K562 (cell line): ENCODE measurements at regions not wholly inside any gene's neighbourhood (a gene's known extent, or its start where the extent isn't known, plus 50 kb on each side); places are given as distances from the start of the nearest gene placed in this dataset.

ENCODE experiments used
- ATAC-seq: fragments of 200-7000 bp; cut with Tn5 transposase; 3 replicates; pipeline ENCODE4 v1.9.1; 2020; ENCODE audit warnings: moderate library complexity
- BruUV-seq: library from RNA; stranded (reverse); fragments of 400-500 nt; replicated peaks from 2 replicates; lab custom pipeline; 2021; lab: Mats Ljungman, UMichigan
- CTCF ChIA-PET: fragments of 300-600 bp; formaldehyde crosslinking; extraction: SDS; loops from one replicate; lab custom pipeline; 2021; ENCODE audit warnings: low intra/inter-chr PET ratio; lab: Yijun Ruan, JAX
- POLR2A ChIA-PET: fragments of 300-600, 350-650 bp; sonication (Branson Sonifier 250); formaldehyde crosslinking; extraction: SDS; loops from one replicate; lab custom pipeline; 2021; ENCODE audit warnings: antibody characterized with exemption, inconsistent platforms; lab: Yijun Ruan, JAX
- DNase-seq, 4 experiments: peaks; one replicate each; pipeline versions ENCODE4 v3.0.0 to v3.0.0-alpha.2; 2011 to 2018; ENCODE audit warnings: low spot score in 3 of 4, mixed read lengths in 3 of 4; ENCODE audit errors: extremely low read depth in 1 of 4
- FAIRE-seq: peaks from 2 replicates; lab custom pipeline; 2011; peaks lifted over from hg19 to GRCh38; lab: Jason Lieb, UNC
- H2AFZ ChIP-seq: 2 replicates; pipeline ENCODE4 v1.6.0; 2011; ENCODE audit warnings: low read depth, low read length, control low read depth, inconsistent platforms
- H3K27ac ChIP-seq: fragments of 200-600 bp; 3 replicates; pipeline ENCODE4 v1.8.0; 2011; ENCODE audit warnings: low read depth, mild to moderate bottlenecking, control low read depth, inconsistent platforms, low read length, moderate library complexity, mixed read lengths; ENCODE audit errors: extremely low read depth
- H3K27me3 ChIP-seq, 2 experiments: fragments of 300-600 bp in 1 of 2; 2 replicates in 1 of 2; 3 replicates in 1 of 2; pipeline versions ENCODE4 v1.6.0 to v1.8.0; 2011; ENCODE audit warnings: inconsistent platforms in 2 of 2, low read length in 2 of 2, mild to moderate bottlenecking in 1 of 2, mixed read lengths in 1 of 2, moderate library complexity in 1 of 2; ENCODE audit not compliant: control insufficient read depth in 2 of 2, insufficient read depth in 2 of 2
- H3K36me3 ChIP-seq: fragments of 300-600 bp; 3 replicates; pipeline ENCODE4 v1.8.0; 2011; ENCODE audit warnings: mild to moderate bottlenecking, low read length, inconsistent platforms; ENCODE audit not compliant: control insufficient read depth, insufficient read depth
- H3K4me1 ChIP-seq, 2 experiments: fragments of 200-600 bp in 1 of 2; replicated peaks in 1 of 2; 2 replicates in 1 of 2; 3 replicates in 1 of 2; pipeline versions ENCODE4 v1.5.1 to v1.8.0; 2011; ENCODE audit warnings: inconsistent platforms in 2 of 2, low read length in 2 of 2, mild to moderate bottlenecking in 1 of 2, mixed read lengths in 1 of 2, moderate library complexity in 1 of 2; ENCODE audit not compliant: control insufficient read depth in 2 of 2, insufficient read depth in 2 of 2
- H3K4me2 ChIP-seq: 2 replicates; pipeline ENCODE4 v1.6.1; 2011; ENCODE audit warnings: low read length, control low read depth, inconsistent platforms, mixed read lengths; ENCODE audit not compliant: insufficient read depth
- H3K4me3 ChIP-seq: fragments of 200-600 bp; sonication (generic), shearing (Covaris generic); 2 replicates; pipeline ENCODE4 v1.5.1; 2016; ENCODE audit warnings: control low read depth, inconsistent platforms
- H3K79me2 ChIP-seq: fragments of 200-600 bp; 3 replicates; pipeline ENCODE4 v1.8.0; 2011; ENCODE audit warnings: low read length, inconsistent platforms; ENCODE audit not compliant: control insufficient read depth, insufficient read depth
- H3K9ac ChIP-seq, 2 experiments: 2 replicates each; pipeline versions ENCODE4 v1.6.0 to v1.6.1; 2011; ENCODE audit warnings: low read depth in 2 of 2, low read length in 2 of 2, control low read depth in 1 of 2, inconsistent platforms in 1 of 2, mild to moderate bottlenecking in 1 of 2, mixed read lengths in 1 of 2; ENCODE audit not compliant: insufficient read depth in 1 of 2
- H3K9me1 ChIP-seq: one replicate; pipeline ENCODE4 v1.6.0; 2011; ENCODE audit warnings: inconsistent platforms, mild to moderate bottlenecking, low read length, moderate library complexity; ENCODE audit not compliant: control insufficient read depth, insufficient read depth
- H3K9me3 ChIP-seq: replicated peaks from 2 replicates; pipeline ENCODE4 v1.5.1; 2011; ENCODE audit warnings: low read depth, low read length, inconsistent platforms; ENCODE audit not compliant: control insufficient read depth, insufficient read depth
- H4K20me1 ChIP-seq: replicated peaks from 2 replicates; pipeline ENCODE4 v1.6.1; 2011; ENCODE audit warnings: low read length, inconsistent platforms, mixed read lengths; ENCODE audit not compliant: control insufficient read depth, insufficient read depth
- CBX5 ChIP-seq: IDR thresholded peaks from 2 replicates; pipeline ENCODE4 v1.6.1; 2014; ENCODE audit warnings: low read depth, borderline replicate concordance
- HNRNPH1 ChIP-seq: fragments of 200-400 bp; formaldehyde crosslinking; optimal IDR thresholded peaks from 2 replicates; pipeline ENCODE3; 2017; ENCODE audit warnings: low read depth, mild to moderate bottlenecking, low read length, moderate library complexity
- KDM5B ChIP-seq: fragments of 200-600 bp; sonication (generic); IDR thresholded peaks from 2 replicates; pipeline ENCODE4 v1.6.1; 2012; ENCODE audit warnings: low read depth, mild to moderate bottlenecking, moderate library complexity, low read length, control low read depth, inconsistent platforms; ENCODE audit not compliant: insufficient replicate concordance
- L3MBTL2 ChIP-seq: fragments of 450-650 bp; IDR thresholded peaks from 2 replicates; pipeline ENCODE4 v1.6.1; 2016; ENCODE audit warnings: mild to moderate bottlenecking, moderate library complexity
- SLC30A9 ChIP-seq: fragments of 250-450 bp; sonication (Bioruptor Pico); IDR thresholded peaks from 2 replicates; pipeline ENCODE4 v1.8.0; 2022; ENCODE audit warnings: mild to moderate bottlenecking, moderate library complexity
- SOX6 ChIP-seq: fragments of 450-650 bp; IDR thresholded peaks from 2 replicates; pipeline ENCODE4 v1.6.1; 2014; ENCODE audit warnings: mild to moderate bottlenecking
- ZC3H4 ChIP-seq: sonication (generic); formaldehyde crosslinking; IDR thresholded peaks from 2 replicates; pipeline ENCODE4 v1.9.0; 2021; ENCODE audit warnings: missing genetic modification reagents, borderline replicate concordance
- WGBS: fragments of 100-300 bp; shearing (Covaris generic); methylation state at CpG from one replicate; pipeline ENCODE4 v1.1.6; 2016; ENCODE audit warnings: low coverage, mixed read lengths; ENCODE audit not compliant: insufficient coverage; ENCODE audit errors: missing lambda C conversion rate; 5-methylcytosine and 5-hydroxymethylcytosine counted together
- in situ Hi-C: fragments of 300-500 bp; cut with MboI; formaldehyde crosslinking; loops from 4 replicates; pipeline ENCODE4 v1.15.0; 2018; ENCODE audit warnings: inconsistent platforms, mixed read lengths
- intact Hi-C: fragments of 100-400 bp; cut with micrococcal nuclease; formaldehyde crosslinking; loops from 2 replicates; pipeline ENCODE4 v1.14.2; 2022
- TF ChIP-seq, protein P1 (sequence below): fragments of 450-650 bp; formaldehyde crosslinking; IDR thresholded peaks from 2 replicates; pipeline ENCODE4 v1.4.0; 2020; ENCODE audit warnings: mild to moderate bottlenecking, mixed read lengths

DNA sequence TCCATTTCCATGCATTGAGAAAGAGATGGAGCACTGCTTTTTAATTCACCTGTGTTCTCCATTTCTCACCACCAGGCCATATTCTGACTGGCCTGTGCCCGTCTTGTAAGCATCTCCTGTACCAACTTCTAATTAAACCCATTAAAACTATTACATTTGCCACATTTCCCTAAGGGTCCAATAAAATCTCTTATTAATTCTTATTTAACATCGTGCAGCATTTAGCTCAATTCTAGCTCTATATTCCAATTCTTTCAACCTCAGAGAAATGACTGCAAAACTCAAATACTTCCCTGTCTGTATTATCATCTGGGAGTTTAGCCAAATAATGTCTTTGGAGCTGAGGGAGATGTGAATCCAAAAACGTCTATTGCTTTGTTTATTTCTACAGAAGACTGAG, 495.4 kb upstream of the TMEM132C start:
- no peaks in the 10 kb centered on the region for H4K20me1 ChIP-seq
- no peak overlapping the region for H2AFZ ChIP-seq
- BruUV-seq, result no TSS peak
- WGBS, result 0% methylated on average over 3 of the region's 3 CpGs
- H3K4me1 ChIP-seq, result no peaks in the 10 kb centered on the region
- no peak for ATAC-seq
- DNase-seq, result no peak
- no peak for FAIRE-seq
- CTCF ChIA-PET, result no interaction called here
- intact Hi-C loops (no loop called here), in situ Hi-C loops (no loop called here)
- TF ChIP-seq CBX5, result no peak
- no peak for TF ChIP-seq SOX6
- TF ChIP-seq HNRNPH1, result no peak
- no peak for TF ChIP-seq L3MBTL2
- no peak for TF ChIP-seq KDM5B
- TF ChIP-seq ZC3H4 (CRISPR knock-in tag), result no peak
- TF ChIP-seq, protein P1, sequence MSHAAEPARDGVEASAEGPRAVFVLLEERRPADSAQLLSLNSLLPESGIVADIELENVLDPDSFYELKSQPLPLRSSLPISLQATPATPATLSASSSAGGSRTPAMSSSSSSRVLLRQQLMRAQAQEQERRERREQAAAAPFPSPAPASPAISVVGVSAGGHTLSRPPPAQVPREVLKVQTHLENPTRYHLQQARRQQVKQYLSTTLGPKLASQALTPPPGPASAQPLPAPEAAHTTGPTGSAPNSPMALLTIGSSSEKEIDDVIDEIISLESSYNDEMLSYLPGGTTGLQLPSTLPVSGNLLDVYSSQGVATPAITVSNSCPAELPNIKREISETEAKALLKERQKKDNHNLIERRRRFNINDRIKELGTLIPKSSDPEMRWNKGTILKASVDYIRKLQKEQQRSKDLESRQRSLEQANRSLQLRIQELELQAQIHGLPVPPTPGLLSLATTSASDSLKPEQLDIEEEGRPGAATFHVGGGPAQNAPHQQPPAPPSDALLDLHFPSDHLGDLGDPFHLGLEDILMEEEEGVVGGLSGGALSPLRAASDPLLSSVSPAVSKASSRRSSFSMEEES (CRISPR knock-in tag), result no peak
- no peak for TF ChIP-seq SLC30A9 (CRISPR knock-in tag)
- no peaks in the 10 kb centered on the region for H3K9me1 ChIP-seq
- H3K27me3 ChIP-seq, result no peaks in the 10 kb centered on the region
- no peak overlapping the region for H3K9ac ChIP-seq
- no peak overlapping the region for H3K4me2 ChIP-seq
- H3K4me3 ChIP-seq, result no peak overlapping the region
- POLR2A ChIA-PET, result no interaction called here
- H3K36me3 ChIP-seq, result no peaks in the 10 kb centered on the region
- H3K27ac ChIP-seq, result no peak overlapping the region
- H3K79me2 ChIP-seq, result no peaks in the 10 kb centered on the region
- no peaks in the 10 kb centered on the region for H3K9me3 ChIP-seq
